ENCODE measurements at regions not wholly inside any gene's neighbourhood (a gene's known extent, or its start where the extent isn't known, plus 50 kb on each side); places are given as distances from the start of the nearest gene placed in this dataset.

DNA sequence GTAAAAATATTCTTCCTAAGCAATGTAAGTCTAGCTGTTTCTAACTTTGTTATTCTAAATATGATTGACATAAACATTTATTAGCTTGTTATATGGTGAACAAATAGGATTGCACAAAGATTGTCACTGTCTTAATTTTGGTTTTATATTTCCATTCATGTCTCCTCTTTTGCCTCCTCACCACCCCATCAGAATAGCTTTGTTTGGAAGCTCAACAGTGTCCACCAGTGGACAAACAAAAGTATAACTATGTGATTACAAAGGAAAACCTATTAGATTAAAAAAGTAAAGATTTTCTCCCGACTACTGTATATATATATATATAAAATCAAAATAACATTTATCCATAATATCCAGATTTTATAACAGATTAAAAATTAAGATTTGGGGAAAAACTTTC, 468.2 kb downstream of the ZIC3 start:
- H4K20me1 ChIP-seq (ENCODE audit: control insufficient read depth, extremely low read depth, insufficient read depth, low read length) = no peaks in the 10 kb centered on the region
- H3K4me1 ChIP-seq (ENCODE audit: control insufficient read depth, extremely low read depth, insufficient read depth, low read length) = no peaks in the 10 kb centered on the region
- H3K36me3 ChIP-seq (ENCODE audit: control insufficient read depth, insufficient read depth, low read length) = no peaks in the 10 kb centered on the region
- H3K27me3 ChIP-seq (ENCODE audit: control insufficient read depth, insufficient read depth, low read length) = no peaks in the 10 kb centered on the region
- no peak overlapping the region for H3K9ac ChIP-seq (ENCODE audit: insufficient read depth, low read length)
- TF ChIP-seq CTCF (conservative IDR thresholded peaks at IDR 0.05 in 1 of 2, IDR thresholded peaks at IDR 0.05 in 1 of 2; ENCODE audit: low read depth in 1 of 2, low read length in 2 of 2) = no peak
- TF ChIP-seq EZH2 (IDR thresholded peaks at IDR 0.05; ENCODE audit: low read length, missing control alignments) = no peak
- no peak overlapping the region for H3K4me2 ChIP-seq (ENCODE audit: extremely low read depth, insufficient read depth, low read length)
- no peak overlapping the region for H3K27ac ChIP-seq (ENCODE audit: insufficient read depth, low read length)
- H3K4me3 ChIP-seq (replicated peaks in 1 of 4; ENCODE audit: control extremely low read depth in 1 of 4, insufficient read depth in 1 of 4, low read depth in 3 of 4, low read length in 4 of 4) = no peak overlapping the region
- H3K79me2 ChIP-seq (ENCODE audit: control insufficient read depth, insufficient read depth, low read length) = no peaks in the 10 kb centered on the region
- no peak for DNase-seq (ENCODE audit: low read depth in 2 of 2)
- H3K9me3 ChIP-seq (ENCODE audit: control insufficient read depth, insufficient read depth, low read depth, low read length) = no peaks in the 10 kb centered on the region
- H2AFZ ChIP-seq (ENCODE audit: low read length) = no peak overlapping the region

DNA sequence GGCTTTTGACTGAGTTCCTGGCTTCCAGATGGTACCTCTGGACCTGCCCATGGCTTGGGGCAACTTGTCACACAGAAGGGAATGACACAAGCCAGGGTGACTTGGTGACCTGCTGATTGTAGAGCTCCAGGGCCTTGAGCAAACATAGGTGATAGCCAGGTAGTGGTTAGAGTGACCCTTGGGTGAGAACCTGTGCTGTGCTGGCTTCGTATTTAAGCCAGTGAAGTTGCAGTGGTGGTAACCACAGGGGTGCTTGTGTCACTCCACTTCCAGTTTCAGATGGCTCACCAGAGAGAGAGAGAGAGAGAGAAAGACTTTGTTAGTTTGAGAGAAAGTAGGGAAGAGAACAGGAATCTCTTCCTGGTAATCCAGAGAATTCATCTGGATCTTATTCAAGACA, 471.6 kb downstream of the ZIC3 start:
- Histone ChIP-seq H3K4me2 (ENCODE audit: extremely low read depth, insufficient read depth, low read length) (no peak overlapping the region), H3K27me3 (ENCODE audit: control insufficient read depth, insufficient read depth, low read length) (no peaks in the 10 kb centered on the region), H4K20me1 (ENCODE audit: control insufficient read depth, extremely low read depth, insufficient read depth, low read length) (no peaks in the 10 kb centered on the region), H3K79me2 (ENCODE audit: control insufficient read depth, insufficient read depth, low read length) (no peaks in the 10 kb centered on the region), H3K36me3 (ENCODE audit: control insufficient read depth, insufficient read depth, low read length) (no peaks in the 10 kb centered on the region), H3K27ac (ENCODE audit: insufficient read depth, low read length) (no peak overlapping the region), H3K9ac (ENCODE audit: insufficient read depth, low read length) (no peak overlapping the region), H3K4me1 (ENCODE audit: control insufficient read depth, extremely low read depth, insufficient read depth, low read length) (no peaks in the 10 kb centered on the region), H3K4me3 (replicated peaks in 1 of 4; ENCODE audit: control extremely low read depth in 1 of 4, insufficient read depth in 1 of 4, low read depth in 3 of 4, low read length in 4 of 4) (no peak overlapping the region), H3K9me3 (ENCODE audit: control insufficient read depth, insufficient read depth, low read depth, low read length) (no peaks in the 10 kb centered on the region), H2AFZ (ENCODE audit: low read length) (no peak overlapping the region)
- TF ChIP-seq EZH2 (IDR thresholded peaks at IDR 0.05; ENCODE audit: low read length, missing control alignments) = no peak
- no peak for TF ChIP-seq CTCF (conservative IDR thresholded peaks at IDR 0.05 in 1 of 2, IDR thresholded peaks at IDR 0.05 in 1 of 2; ENCODE audit: low read depth in 1 of 2, low read length in 2 of 2)
- no peak for DNase-seq (ENCODE audit: low read depth in 2 of 2)

DNA sequence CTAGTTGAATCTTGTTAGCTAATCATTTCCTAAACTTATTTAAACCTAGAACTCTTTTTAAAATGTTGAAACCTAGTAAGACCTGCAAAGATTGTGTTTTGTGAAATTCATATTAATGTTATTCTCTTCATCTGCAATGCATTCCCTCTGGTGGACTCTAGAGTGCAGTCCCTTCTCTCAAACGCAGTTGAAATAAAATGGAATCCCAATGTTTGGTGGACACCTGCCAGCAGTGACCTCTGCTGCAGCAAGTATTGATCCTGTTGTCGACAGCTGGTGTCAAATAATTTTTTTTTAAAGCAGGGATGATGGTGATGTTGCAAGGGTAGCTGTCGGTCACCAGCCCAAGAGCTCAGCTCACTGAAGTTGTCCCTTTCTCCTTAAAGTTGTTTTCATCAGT, 492.0 kb downstream of the ZIC3 start:
- no peaks in the 10 kb centered on the region for H4K20me1 ChIP-seq (ENCODE audit: control insufficient read depth, extremely low read depth, insufficient read depth, low read length)
- no peaks in the 10 kb centered on the region for H3K79me2 ChIP-seq (ENCODE audit: control insufficient read depth, insufficient read depth, low read length)
- H3K27ac ChIP-seq (ENCODE audit: insufficient read depth, low read length) = no peak overlapping the region
- H2AFZ ChIP-seq (ENCODE audit: low read length) = no peak overlapping the region
- no peak overlapping the region for H3K4me3 ChIP-seq (replicated peaks in 1 of 4; ENCODE audit: control extremely low read depth in 1 of 4, insufficient read depth in 1 of 4, low read depth in 3 of 4, low read length in 4 of 4)
- TF ChIP-seq CTCF (conservative IDR thresholded peaks at IDR 0.05 in 1 of 2, IDR thresholded peaks at IDR 0.05 in 1 of 2; ENCODE audit: low read depth in 1 of 2, low read length in 2 of 2) = no peak
- no peak for TF ChIP-seq EZH2 (IDR thresholded peaks at IDR 0.05; ENCODE audit: low read length, missing control alignments)
- DNase-seq (ENCODE audit: low read depth in 2 of 2) = no peak
- H3K4me2 ChIP-seq (ENCODE audit: extremely low read depth, insufficient read depth, low read length) = no peak overlapping the region
- no peaks in the 10 kb centered on the region for H3K36me3 ChIP-seq (ENCODE audit: control insufficient read depth, insufficient read depth, low read length)
- no peaks in the 10 kb centered on the region for H3K27me3 ChIP-seq (ENCODE audit: control insufficient read depth, insufficient read depth, low read length)
- no peaks in the 10 kb centered on the region for H3K4me1 ChIP-seq (ENCODE audit: control insufficient read depth, extremely low read depth, insufficient read depth, low read length)
- no peak overlapping the region for H3K9ac ChIP-seq (ENCODE audit: insufficient read depth, low read length)
- H3K9me3 ChIP-seq (ENCODE audit: control insufficient read depth, insufficient read depth, low read depth, low read length) = no peaks in the 10 kb centered on the region

All from fibroblast of lung (primary cell).